T-cell (primary cell): ENCODE measurements at regions not wholly inside any gene's neighbourhood (a gene's known extent, or its start where the extent isn't known, plus 50 kb on each side); places are given as distances from the start of the nearest gene placed in this dataset.

ENCODE experiments used
- ATAC-seq, 4 experiments: fragments of 200-7000 bp in 3 of 4; fragments of 150-1000 bp in 1 of 4; cut with Tn5 transposase; replicated peaks in 1 of 4; 1 replicate in 3 of 4; 2 replicates in 1 of 4; pipeline ENCODE4 v1.10.0; 2021; ENCODE audit warnings: moderate library complexity in 3 of 4, mild to moderate bottlenecking in 2 of 4, moderate number of reproducible peaks in 1 of 4
- CTCF ChIA-PET, 2 donors: fragments of 300-600 bp; sonication (Branson Sonifier 250); formaldehyde crosslinking; loops; one replicate each; lab custom pipeline; 2022; ENCODE audit warnings: antibody characterized with exemption in 2 of 2; lab: Charles Lee
- POLR2A ChIA-PET, 2 donors: fragments of 300-600 bp; sonication (Branson Sonifier 250); formaldehyde crosslinking; loops; one replicate each; lab custom pipeline; 2022; ENCODE audit warnings: antibody characterized with exemption in 2 of 2; lab: Charles Lee
- DNase-seq, 35 experiments: peaks; one replicate each; pipeline versions ENCODE4 v3.0.0 to v3.0.0-alpha.2; 2013 to 2023
- H3K27ac ChIP-seq: one replicate; pipeline ENCODE4 v1.5.1; 2013; ENCODE audit warnings: low read length
- H3K27me3 ChIP-seq, 2 experiments: replicated peaks in 1 of 2; 1 replicate in 1 of 2; 2 replicates in 1 of 2; pipeline versions ENCODE4 v1.6.1 to v1.7.0; 2013; ENCODE audit warnings: low read length in 1 of 2, mixed read lengths in 1 of 2; ENCODE audit not compliant: control insufficient read depth in 2 of 2, insufficient read depth in 2 of 2; ENCODE audit errors: extremely low read depth in 1 of 2
- H3K36me3 ChIP-seq, 2 donors: 1 replicate in 1 of 2; 2 replicates in 1 of 2; pipeline versions ENCODE4 v1.6.1 to v1.7.0; 2013; ENCODE audit warnings: low read length in 1 of 2; ENCODE audit not compliant: control insufficient read depth in 2 of 2, insufficient read depth in 1 of 2; ENCODE audit errors: extremely low read depth in 1 of 2
- H3K4me1 ChIP-seq, 2 experiments: 1 replicate in 1 of 2; 2 replicates in 1 of 2; pipeline versions ENCODE4 v1.6.1 to v1.7.0; 2013; ENCODE audit warnings: low read length in 2 of 2, mixed read lengths in 1 of 2; ENCODE audit not compliant: insufficient read depth in 2 of 2, control insufficient read depth in 1 of 2; ENCODE audit errors: extremely low read depth in 1 of 2
- H3K4me3 ChIP-seq, 2 donors: 1 replicate in 1 of 2; 2 replicates in 1 of 2; pipeline versions ENCODE4 v1.5.1 to v1.7.0; 2013; ENCODE audit warnings: mild to moderate bottlenecking in 2 of 2, low read length in 1 of 2, moderate library complexity in 1 of 2; ENCODE audit not compliant: control insufficient read depth in 1 of 2; ENCODE audit errors: extremely low read depth in 1 of 2
- H3K9me3 ChIP-seq: 2 replicates; pipeline ENCODE4 v1.7.0; 2013
- H3K27ac Mint-ChIP-seq, 2 donors: one replicate each; pipeline ENCODE4 v1.8.0; 2020 to 2021; ENCODE audit warnings: mild to moderate bottlenecking in 2 of 2, mixed read lengths in 2 of 2
- H3K27me3 Mint-ChIP-seq, 2 donors: one replicate each; pipeline ENCODE4 v1.8.0; 2021 to 2022; ENCODE audit warnings: mixed read lengths in 2 of 2
- H3K36me3 Mint-ChIP-seq: one replicate; pipeline ENCODE4 v1.8.0; 2021; ENCODE audit warnings: mixed read lengths
- H3K4me1 Mint-ChIP-seq, 3 donors: one replicate each; pipeline ENCODE4 v1.8.0; 2020 to 2022; ENCODE audit warnings: mixed read lengths in 3 of 3, mild to moderate bottlenecking in 1 of 3
- H3K4me3 Mint-ChIP-seq, 3 donors: one replicate each; pipeline ENCODE4 v1.8.0; 2020 to 2022; ENCODE audit warnings: mild to moderate bottlenecking in 3 of 3, mixed read lengths in 3 of 3, moderate library complexity in 3 of 3
- H3K9me3 Mint-ChIP-seq, 3 donors: one replicate each; pipeline ENCODE4 v1.8.0; 2020 to 2022; ENCODE audit warnings: mixed read lengths in 3 of 3
- WGBS: methylation state at CpG from one replicate; pipeline ENCODE4 v1.1.5; 2013; ENCODE audit warnings: missing lambda C conversion rate; ENCODE audit not compliant: insufficient coverage; 5-methylcytosine and 5-hydroxymethylcytosine counted together

DNA sequence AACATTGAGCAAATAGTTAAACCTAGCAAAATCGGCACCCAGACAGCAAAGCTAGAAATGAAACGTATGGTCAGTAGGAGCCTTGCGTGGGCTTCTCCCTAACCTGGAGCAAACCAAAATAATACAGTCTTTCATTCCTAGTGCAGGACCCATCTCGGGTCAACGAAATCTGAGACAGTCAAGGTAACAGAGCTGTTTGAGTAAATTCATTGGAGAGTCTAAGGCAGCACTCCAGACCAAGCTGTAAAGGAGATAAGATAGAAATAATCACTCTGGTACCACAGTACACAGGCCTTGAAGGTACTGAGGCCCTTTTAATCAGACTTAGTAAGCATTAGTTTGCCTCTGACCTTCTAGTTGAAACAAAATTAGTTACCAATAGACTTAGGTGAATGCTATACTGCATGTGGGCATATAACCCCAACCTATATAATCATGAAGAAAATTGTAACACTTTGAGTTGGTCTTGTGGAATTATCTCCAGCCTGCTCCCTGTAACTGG lies 54.4 kb upstream of the BICD1 start:
- WGBS: no CpG with 5 or more reads among the region's 5 CpGs
- Histone ChIP-seq H3K4me1 (no peaks in the 10 kb centered on the region), H3K4me3 (no peak overlapping the region), H3K36me3 (no peaks in the 10 kb centered on the region), H3K27ac (no peak overlapping the region), H3K27me3 (no peaks in the 10 kb centered on the region), H3K9me3 (no peaks in the 10 kb centered on the region)
- H3K27ac Mint-ChIP-seq: no peak overlapping the region
- ChIA-PET POLR2A (no interaction called here), CTCF (no interaction called here)
- ATAC-seq (no peak), DNase-seq (no peak)
- H3K4me1 Mint-ChIP-seq: peaks cover 0 to 5% (median 2%) of the 10 kb centered on the region in 3 donors
- no peaks in the 10 kb centered on the region for H3K27me3 Mint-ChIP-seq
- H3K9me3 Mint-ChIP-seq: peaks cover 3 to 8% (median 4%) of the 10 kb centered on the region in 3 donors
- H3K36me3 Mint-ChIP-seq: no peaks in the 10 kb centered on the region
- no peak overlapping the region for H3K4me3 Mint-ChIP-seq

DNA sequence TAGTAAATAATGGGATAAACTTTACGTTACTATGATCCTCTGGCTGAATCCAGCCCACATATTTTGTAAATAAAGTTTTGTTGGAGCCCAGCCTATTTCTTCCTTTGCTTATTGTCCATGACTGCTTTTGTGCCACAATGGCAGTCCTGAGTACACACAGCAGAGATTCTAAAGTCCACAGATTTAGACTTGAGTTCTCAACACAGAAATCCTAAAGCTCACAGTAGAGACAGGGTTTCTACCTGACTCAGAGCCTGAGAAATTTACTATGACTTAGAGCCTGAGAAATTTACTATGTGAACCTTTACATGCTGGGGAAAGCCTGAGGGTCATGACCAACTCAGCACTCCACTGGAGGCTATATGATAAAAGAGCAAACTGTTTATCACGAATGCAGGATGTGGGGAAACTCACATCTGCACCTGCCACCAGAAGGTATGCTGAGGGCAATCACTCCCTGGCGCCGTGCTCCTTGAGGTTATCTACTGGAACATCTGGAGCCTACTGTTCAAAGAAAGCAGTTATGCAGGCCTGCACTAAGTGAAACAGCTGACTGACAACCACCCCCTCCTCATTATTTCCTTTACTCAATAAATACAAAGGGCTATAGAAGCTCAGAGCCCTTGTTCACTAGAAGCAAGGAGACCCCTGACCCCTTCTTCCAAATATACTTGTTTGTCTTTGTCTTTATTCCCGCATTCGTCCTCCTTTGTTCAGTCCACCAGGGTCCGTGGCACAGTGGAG lies 52.6 kb upstream of the BICD1 start:
- 31% methylated on average over 3 of the region's 7 CpGs for WGBS
- H3K36me3 ChIP-seq: no peaks in the 10 kb centered on the region
- no peaks in the 10 kb centered on the region for H3K9me3 ChIP-seq
- no peaks in the 10 kb centered on the region for H3K4me1 ChIP-seq
- ChIA-PET POLR2A (no interaction called here), CTCF (interaction anchor here in 1 of 2 donors (0.6 kb wide), 1 partner anchor 344 kb away, joined by 4 read pairs; no protein-coding TSS in a partner anchor)
- no peak overlapping the region for H3K4me3 ChIP-seq
- Mint-ChIP-seq H3K27me3 (no peaks in the 10 kb centered on the region), H3K36me3 (no peaks in the 10 kb centered on the region), H3K4me1 (peaks cover 0 to 3% (median 2%) of the 10 kb centered on the region in 3 donors), H3K4me3 (no peak overlapping the region), H3K27ac (peak overlapping the region in 1 of 2 donors; percentile 48), H3K9me3 (peaks cover 3 to 8% (median 4%) of the 10 kb centered on the region in 3 donors)
- H3K27ac ChIP-seq: no peak overlapping the region
- ATAC-seq (no peak), DNase-seq (no peak)
- no peaks in the 10 kb centered on the region for H3K27me3 ChIP-seq
